SIG-M5 (cell line): ENCODE measurements at regions not wholly inside any gene's neighbourhood (a gene's known extent, or its start where the extent isn't known, plus 50 kb on each side); places are given as distances from the start of the nearest gene placed in this dataset.

Experiments
- DNase-seq: peaks from one replicate; lab custom pipeline; 2025; lab: John Stamatoyannopoulos, UW

DNA sequence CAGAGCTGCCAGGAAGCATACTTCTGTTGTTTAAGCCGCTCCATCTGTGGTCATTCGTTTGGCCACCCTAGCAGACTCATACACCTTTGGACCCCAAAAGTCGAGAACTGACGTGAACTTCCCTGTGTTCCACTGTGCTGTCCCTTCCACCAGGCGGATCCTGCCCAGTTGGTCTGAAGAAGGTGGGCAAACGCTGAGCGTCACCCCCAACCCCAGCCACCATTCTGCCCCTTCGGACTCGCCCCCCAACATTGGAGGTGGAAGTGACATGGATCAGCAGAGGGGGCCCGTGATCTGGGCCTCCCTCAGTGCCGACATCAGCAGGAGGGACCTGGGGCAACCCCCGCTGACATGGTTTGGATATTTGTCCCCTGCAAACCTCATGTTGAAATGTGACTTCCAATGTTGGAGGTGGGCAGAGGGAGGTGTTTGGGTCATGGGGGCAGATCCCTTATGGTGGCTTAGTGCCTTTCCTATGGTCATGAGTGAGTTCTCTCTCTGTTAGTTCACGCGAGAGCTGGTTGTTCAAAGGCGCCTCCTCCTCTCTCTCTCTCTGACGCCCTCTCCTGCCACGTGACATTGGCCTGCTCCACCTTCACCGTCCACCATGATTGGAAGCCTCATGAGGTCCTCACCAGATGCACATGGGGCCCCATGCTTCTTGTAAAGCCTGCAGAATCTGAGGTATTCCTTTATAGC is 93.6 kb upstream of the ZNF507 start:
- no peak for DNase-seq

GRCh38 chr19:32252333-32252669 is 93.1 kb upstream of the ZNF507 start:
- DNase-seq, result no peak

DNA sequence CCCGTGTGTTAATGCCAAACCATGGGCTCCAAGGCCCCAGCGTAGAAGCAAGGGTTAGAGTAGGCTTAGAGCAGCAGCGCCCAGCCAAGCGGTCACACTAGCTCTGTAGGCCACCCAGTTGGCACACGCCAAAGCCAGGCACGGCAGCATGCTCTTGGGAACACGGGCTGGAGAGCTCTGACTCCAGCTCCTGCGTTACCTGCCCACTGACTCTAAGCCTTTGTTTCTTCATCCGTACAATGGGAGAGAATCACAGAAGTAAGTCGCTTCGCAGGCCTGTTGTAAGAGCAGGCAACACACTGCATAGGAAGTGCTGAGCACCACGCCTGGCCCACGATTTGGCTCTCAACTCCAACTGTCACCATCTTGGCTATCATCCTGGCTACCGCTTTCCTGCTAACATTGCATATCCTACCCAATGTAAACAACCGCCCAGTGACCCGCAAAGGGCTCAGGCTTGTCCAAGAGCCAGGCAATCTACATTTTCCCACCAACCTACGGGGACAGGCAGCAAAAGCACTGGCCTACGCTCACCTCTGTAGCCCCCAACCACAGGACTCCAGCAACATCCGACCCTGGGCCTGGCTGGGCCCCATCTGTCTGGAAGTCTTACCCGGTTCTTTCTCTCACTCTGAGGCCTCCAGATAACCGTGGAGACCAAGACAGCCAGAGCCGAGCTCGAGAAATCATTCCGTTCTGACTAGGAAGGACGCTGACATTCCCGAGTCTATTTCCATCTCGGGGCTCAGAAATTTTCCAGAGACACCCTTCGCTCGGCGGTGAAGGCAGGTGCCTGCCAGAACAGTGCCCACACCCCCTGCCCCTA is 91.5 kb upstream of the ZNF507 start:
- DNase-seq, result no peak

DNA sequence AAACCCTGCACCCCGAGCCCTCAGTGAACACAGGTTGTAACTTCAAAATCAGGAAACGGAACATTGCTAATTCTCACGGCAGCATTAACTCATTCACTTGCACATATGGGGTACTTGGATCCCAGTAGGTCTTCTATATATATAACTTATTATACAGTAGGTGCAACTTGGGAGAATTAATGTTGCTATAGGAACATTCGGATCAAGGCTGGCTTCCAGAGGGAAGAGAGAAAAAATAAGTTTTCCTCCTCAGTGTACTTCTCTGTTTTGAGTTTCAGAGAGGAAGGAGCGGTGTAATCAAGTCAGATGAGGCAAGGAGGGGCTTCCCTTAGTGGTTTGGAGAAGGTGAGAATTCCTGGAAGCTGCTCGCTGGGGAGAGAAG is 90.9 kb upstream of the ZNF507 start:
- DNase-seq, result no peak

GRCh38 chr19:32255536-32256295 is 89.7 kb upstream of the ZNF507 start:
- no peak for DNase-seq

DNA sequence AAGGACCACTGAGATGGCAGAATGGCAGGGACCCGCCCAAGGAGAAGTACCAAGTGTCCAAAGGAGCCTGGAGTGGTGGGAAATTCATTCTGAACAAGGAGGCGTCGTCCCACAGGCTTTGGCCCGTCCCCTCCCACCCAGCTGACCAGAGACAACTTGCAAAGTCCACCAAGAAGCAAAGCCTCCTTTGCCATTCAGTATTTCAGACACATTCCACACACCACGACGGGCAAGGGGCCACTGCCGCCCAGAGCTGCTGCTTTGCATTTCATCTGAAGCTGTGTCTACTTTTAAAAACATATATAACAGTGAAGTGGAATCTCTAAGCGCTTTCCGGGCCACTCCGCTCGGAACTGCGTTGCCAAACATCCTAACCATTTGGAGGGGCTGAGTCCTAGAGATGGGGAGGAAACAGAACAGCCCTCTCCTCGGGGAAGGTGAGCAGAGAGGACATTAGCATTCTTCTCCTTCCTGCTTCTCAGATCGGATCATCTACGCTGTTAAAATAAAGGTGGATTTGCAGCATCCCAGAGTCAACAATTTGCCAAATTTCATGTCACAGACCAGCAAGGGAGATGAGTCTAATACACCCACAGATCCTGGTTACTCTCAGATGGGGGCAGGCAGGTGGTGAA is 89.0 kb upstream of the ZNF507 start:
- DNase-seq, result no peak

GRCh38 chr19:32257326-32258073 is 87.9 kb upstream of the ZNF507 start:
- DNase-seq, result no peak

DNA sequence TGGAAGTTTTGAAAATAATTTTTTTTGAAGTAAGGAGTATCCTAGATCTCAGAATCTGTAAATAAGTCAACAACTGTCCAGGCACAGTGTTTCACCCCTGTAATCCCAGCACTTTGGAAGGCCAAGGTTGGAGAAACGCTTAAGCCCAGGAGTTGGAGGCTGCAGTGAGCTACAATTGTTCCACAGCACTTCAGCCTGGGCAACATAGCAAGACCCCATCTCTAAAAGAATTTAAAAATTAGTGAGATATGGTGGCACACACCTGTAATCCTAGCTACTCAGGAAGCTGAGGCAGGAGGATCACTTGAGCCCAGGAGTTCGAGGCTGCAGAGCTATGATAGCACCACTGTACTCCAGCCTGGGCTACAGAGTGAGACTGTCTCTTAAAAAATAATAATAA is 87.2 kb upstream of the ZNF507 start:
- DNase-seq, result no peak

GRCh38 chr19:32264568-32264967 is 80.8 kb upstream of the ZNF507 start:
- no peak for DNase-seq

DNA sequence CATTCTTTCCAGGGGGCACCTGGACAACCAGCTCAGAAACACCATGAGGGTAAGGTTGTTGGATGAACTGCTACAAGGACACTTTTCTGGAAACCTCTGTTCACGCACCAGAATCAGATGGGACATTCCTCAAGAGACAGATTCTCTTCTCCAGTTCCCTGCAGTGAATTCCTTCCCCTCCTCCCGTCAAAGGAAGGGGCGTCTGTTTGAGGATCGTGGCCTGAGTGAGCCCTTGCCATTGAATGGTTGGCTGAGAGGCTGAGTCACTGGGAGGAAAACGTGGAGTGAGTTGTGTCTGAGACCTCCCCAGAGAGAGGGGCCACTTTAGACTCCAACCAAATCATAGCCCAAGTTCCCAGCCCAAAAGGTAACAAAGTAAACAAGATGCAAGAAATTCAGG is 79.4 kb upstream of the ZNF507 start:
- no peak for DNase-seq

DNA sequence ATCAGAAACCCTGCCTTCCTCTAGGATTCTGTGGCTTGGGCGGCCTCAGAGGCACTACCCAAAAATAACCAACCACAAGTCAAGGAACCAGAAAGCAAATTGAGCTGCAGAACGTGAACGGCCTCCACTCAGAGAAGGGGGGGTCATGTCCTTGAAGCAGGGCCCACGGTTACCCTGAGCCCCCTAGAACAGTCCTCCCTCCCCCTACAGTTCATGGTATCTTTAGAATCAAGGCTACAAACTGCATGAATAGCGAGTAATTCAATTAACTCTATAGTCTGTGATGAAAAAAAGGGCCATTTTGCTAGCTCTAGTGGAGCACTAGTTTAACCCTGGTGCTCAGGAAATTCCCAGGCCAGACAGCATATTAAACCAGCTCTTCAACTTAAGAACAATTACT is 79.0 kb upstream of the ZNF507 start:
- no peak for DNase-seq

- DNase-seq, result no peak
These were observed 77.0 kb upstream of the ZNF507 start for GRCh38 chr19:32268381-32268780.

DNA sequence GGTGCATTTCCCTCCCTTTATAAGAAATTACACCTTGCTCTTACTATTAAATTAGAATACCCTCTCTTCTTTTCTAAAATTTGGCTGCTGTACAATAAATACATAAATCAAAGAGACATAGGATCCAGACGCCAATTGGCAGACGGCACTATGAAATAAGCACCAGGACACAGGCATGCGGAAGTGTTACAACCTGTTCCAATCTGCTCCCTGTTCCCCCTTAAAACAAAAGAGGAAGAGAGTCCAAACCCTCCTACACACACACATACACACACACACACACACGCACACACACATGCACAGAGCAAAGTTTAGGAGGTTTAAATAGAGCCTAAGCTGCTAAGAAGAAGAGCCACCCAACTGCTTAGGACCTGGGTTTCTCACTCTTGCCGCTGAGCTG is 75.6 kb upstream of the ZNF507 start:
- no peak for DNase-seq

DNA sequence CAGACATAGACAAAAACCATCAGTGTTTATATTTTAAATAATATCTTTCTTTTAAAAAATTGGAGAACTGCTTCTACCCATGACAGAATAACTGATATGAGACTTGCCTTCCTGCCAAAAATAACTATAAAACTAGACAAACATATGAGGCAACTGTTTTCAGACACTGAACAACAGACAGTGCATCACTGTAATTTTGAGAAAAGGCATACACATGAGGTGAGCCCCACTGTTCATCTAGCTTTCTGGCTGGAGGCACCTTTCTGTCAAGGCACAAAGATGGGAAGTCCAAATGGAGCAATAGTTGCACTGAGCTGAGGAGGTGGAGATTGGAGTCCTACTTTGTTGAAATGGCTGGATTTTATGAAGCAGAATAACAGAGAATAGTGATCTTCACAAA is 71.9 kb upstream of the ZNF507 start:
- no peak for DNase-seq

DNA sequence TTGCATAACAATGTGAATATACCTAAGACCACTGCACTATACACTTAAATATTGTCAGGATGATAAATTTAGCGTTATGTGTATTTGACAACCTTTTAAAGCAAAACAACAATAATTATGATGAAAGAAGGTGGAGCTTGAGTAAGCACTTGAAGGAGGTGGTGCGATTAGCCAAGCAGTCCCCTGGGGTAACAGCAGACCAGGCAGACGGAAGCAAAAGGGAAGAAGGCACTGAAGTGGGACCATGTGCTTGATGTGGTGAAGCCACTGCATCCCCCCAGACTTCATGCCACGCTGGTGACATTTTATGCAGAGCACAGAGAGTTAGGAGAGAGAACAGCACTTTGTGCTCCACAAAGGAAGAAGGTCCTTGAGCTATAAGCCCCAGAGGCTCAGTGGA is 58.3 kb upstream of the ZNF507 start:
- DNase-seq, result no peak

DNA sequence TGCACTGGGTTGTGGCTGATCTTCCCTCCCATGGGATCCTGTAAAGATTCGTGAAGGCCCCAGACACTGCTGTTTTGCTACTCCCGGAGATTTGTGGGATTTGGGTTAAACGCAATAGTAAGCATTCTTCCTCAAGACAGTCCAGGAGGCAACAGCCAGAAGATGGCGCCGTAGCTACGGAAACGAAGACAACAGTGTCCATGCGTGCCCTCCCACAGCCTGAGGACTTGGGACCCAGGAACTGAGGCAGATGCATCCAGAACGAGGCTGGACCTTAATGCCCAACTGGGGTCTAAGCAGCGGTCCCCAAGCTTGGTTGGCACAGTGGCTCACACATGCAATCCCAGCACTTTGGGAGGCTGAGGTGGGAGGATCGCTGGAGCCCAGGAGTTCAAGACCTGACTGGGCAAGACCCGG is 57.6 kb upstream of the ZNF507 start:
- DNase-seq, result no peak

- peak; percentile 47 for DNase-seq
These were observed 55.7 kb upstream of the ZNF507 start for GRCh38 chr19:32289566-32290210.

- DNase-seq, result no peak
These were observed 53.5 kb upstream of the ZNF507 start for GRCh38 chr19:32291876-32292275.

GRCh38 chr19:32294871-32295438 is 50.5 kb upstream of the ZNF507 start:
- no peak for DNase-seq
